Kidney (tissue), 13 donors: ENCODE measurements at regions not wholly inside any gene's neighbourhood (a gene's known extent, or its start where the extent isn't known, plus 50 kb on each side); places are given as distances from the start of the nearest gene placed in this dataset.

Source experiments
- DNase-seq, 5 donors: peaks; one replicate each; pipeline ENCODE4 v3.0.0-alpha.2; 2013 to 2020
- FAIRE-seq: peaks from 2 replicates; lab custom pipeline; 2012; peaks lifted over from hg19 to GRCh38; lab: Jason Lieb, UNC
- H3K27ac ChIP-seq, 2 donors: one replicate each; pipeline ENCODE4 v1.7.0; 2013; ENCODE audit warnings: low read depth in 2 of 2, low read length in 2 of 2, inconsistent platforms in 1 of 2
- H3K27me3 ChIP-seq: one replicate; pipeline ENCODE4 v1.7.1; 2013; ENCODE audit warnings: low read length, inconsistent platforms; ENCODE audit not compliant: control insufficient read depth, insufficient read depth
- H3K36me3 ChIP-seq, 3 donors: one replicate each; pipeline versions ENCODE4 v1.7.0 to v1.7.1; 2013; ENCODE audit warnings: low read length in 3 of 3, control low read depth in 1 of 3, inconsistent platforms in 1 of 3; ENCODE audit not compliant: insufficient read depth in 3 of 3, control insufficient read depth in 2 of 3
- H3K4me1 ChIP-seq, 3 donors: one replicate each; pipeline versions ENCODE4 v1.7.0 to v1.7.1; 2013; ENCODE audit warnings: low read length in 3 of 3, inconsistent platforms in 1 of 3, low read depth in 1 of 3; ENCODE audit not compliant: control insufficient read depth in 2 of 3, insufficient read depth in 2 of 3
- H3K4me3 ChIP-seq, 3 donors: one replicate each; pipeline versions ENCODE4 v1.7.0 to v1.8.1; 2013; ENCODE audit warnings: low read length in 3 of 3, control low read depth in 1 of 3, inconsistent platforms in 1 of 3
- H3K9ac ChIP-seq, 3 donors: one replicate each; pipeline versions ENCODE4 v1.7.0 to v1.7.1; 2013; ENCODE audit warnings: low read length in 3 of 3, control low read depth in 1 of 3, inconsistent platforms in 1 of 3
- H3K9me3 ChIP-seq, 3 donors: one replicate each; pipeline versions ENCODE4 v1.7.0 to v1.7.1; 2013; ENCODE audit warnings: low read length in 3 of 3, control low read depth in 1 of 3, inconsistent platforms in 1 of 3; ENCODE audit not compliant: control insufficient read depth in 2 of 3, insufficient read depth in 1 of 3
- CTCF ChIP-seq: IDR thresholded peaks from 3 replicates; pipeline ENCODE4 v1.5.1; 2012; ENCODE audit warnings: mild to moderate bottlenecking, moderate library complexity, borderline replicate concordance; ENCODE audit not compliant: insufficient read depth; ENCODE audit errors: extremely low read depth
- intact Hi-C: fragments of 100-400 bp; cut with DNase I; formaldehyde crosslinking; loops from one replicate; pipeline ENCODE4 v1.11.1; 2022
- donor health status: control.
- donor health status: control.
- donor health status: control.
- donor health status: control.
- donor health status: control.
- donor health status: DM: yes; HTN: yes; CAD: no.
- donor health status: Normal renal cell carcinoma (clear cell type).

- intact Hi-C loops: no loop called here
- H3K9me3 ChIP-seq: no peaks in the 10 kb centered on the region
- DNase-seq (no peak), FAIRE-seq (no peak)
- no peaks in the 10 kb centered on the region for H3K27me3 ChIP-seq
- TF ChIP-seq CTCF: no peak
- no peak overlapping the region for H3K9ac ChIP-seq
- peaks cover 0 to 6% (median 0%) of the 10 kb centered on the region in 3 donors for H3K4me1 ChIP-seq
- H3K36me3 ChIP-seq: no peaks in the 10 kb centered on the region
- no peak overlapping the region for H3K27ac ChIP-seq
- H3K4me3 ChIP-seq: no peak overlapping the region
These were observed 180.6 kb downstream of the DEPDC1B start for GRCh38 chr5:60519372-60519771.

- no peak overlapping the region for H3K27ac ChIP-seq
- intact Hi-C loops: no loop called here
These were observed 182.1 kb downstream of the DEPDC1B start for GRCh38 chr5:60517850-60518249.

GRCh38 chr5:60517094-60517694 lies 182.8 kb downstream of the DEPDC1B start:
- no peaks in the 10 kb centered on the region for H3K27me3 ChIP-seq
- FAIRE-seq (no peak), DNase-seq (peak in 1 of 5 donors; percentile 63)
- H3K27ac ChIP-seq: no peak overlapping the region
- no peak overlapping the region for H3K9ac ChIP-seq
- intact Hi-C loops: no loop called here
- H3K36me3 ChIP-seq: no peaks in the 10 kb centered on the region
- no peak overlapping the region for H3K4me3 ChIP-seq
- H3K9me3 ChIP-seq: no peaks in the 10 kb centered on the region
- peaks cover 0 to 6% (median 0%) of the 10 kb centered on the region in 3 donors for H3K4me1 ChIP-seq
- TF ChIP-seq CTCF: no peak

More at GRCh38 chr5:60517850-60518249, 182.1 kb downstream of the DEPDC1B start:
- Histone ChIP-seq H3K36me3 (no peaks in the 10 kb centered on the region), H3K9ac (no peak overlapping the region), H3K4me1 (peaks cover 0 to 6% (median 0%) of the 10 kb centered on the region in 3 donors), H3K9me3 (no peaks in the 10 kb centered on the region), H3K27me3 (no peaks in the 10 kb centered on the region), H3K4me3 (no peak overlapping the region)
- TF ChIP-seq CTCF: no peak
- FAIRE-seq (no peak), DNase-seq (no peak)

GRCh38 chr5:60516688-60517087 lies 183.3 kb downstream of the DEPDC1B start:
- no peaks in the 10 kb centered on the region for H3K36me3 ChIP-seq
- H3K27me3 ChIP-seq: no peaks in the 10 kb centered on the region
- no peak for TF ChIP-seq CTCF
- no peak for DNase-seq
- H3K4me3 ChIP-seq: no peak overlapping the region
- no peak for FAIRE-seq
- H3K27ac ChIP-seq: no peak overlapping the region
- no peaks in the 10 kb centered on the region for H3K9me3 ChIP-seq
- H3K9ac ChIP-seq: no peak overlapping the region
- H3K4me1 ChIP-seq: peaks cover 0 to 6% (median 0%) of the 10 kb centered on the region in 3 donors
- intact Hi-C loops: no loop called here
